Kidney (tissue), 13 donors: ENCODE measurements at regions not wholly inside any gene's neighbourhood (a gene's known extent, or its start where the extent isn't known, plus 50 kb on each side); places are given as distances from the start of the nearest gene placed in this dataset.

ENCODE experiments used
- DNase-seq, 5 donors: peaks; one replicate each; pipeline ENCODE4 v3.0.0-alpha.2; 2013 to 2020
- FAIRE-seq: peaks from 2 replicates; lab custom pipeline; 2012; peaks lifted over from hg19 to GRCh38; lab: Jason Lieb, UNC
- H3K27ac ChIP-seq, 2 donors: one replicate each; pipeline ENCODE4 v1.7.0; 2013; ENCODE audit warnings: low read depth in 2 of 2, low read length in 2 of 2, inconsistent platforms in 1 of 2
- H3K27me3 ChIP-seq: one replicate; pipeline ENCODE4 v1.7.1; 2013; ENCODE audit warnings: low read length, inconsistent platforms; ENCODE audit not compliant: control insufficient read depth, insufficient read depth
- H3K36me3 ChIP-seq, 3 donors: one replicate each; pipeline versions ENCODE4 v1.7.0 to v1.7.1; 2013; ENCODE audit warnings: low read length in 3 of 3, control low read depth in 1 of 3, inconsistent platforms in 1 of 3; ENCODE audit not compliant: insufficient read depth in 3 of 3, control insufficient read depth in 2 of 3
- H3K4me1 ChIP-seq, 3 donors: one replicate each; pipeline versions ENCODE4 v1.7.0 to v1.7.1; 2013; ENCODE audit warnings: low read length in 3 of 3, inconsistent platforms in 1 of 3, low read depth in 1 of 3; ENCODE audit not compliant: control insufficient read depth in 2 of 3, insufficient read depth in 2 of 3
- H3K4me3 ChIP-seq, 3 donors: one replicate each; pipeline versions ENCODE4 v1.7.0 to v1.8.1; 2013; ENCODE audit warnings: low read length in 3 of 3, control low read depth in 1 of 3, inconsistent platforms in 1 of 3
- H3K9ac ChIP-seq, 3 donors: one replicate each; pipeline versions ENCODE4 v1.7.0 to v1.7.1; 2013; ENCODE audit warnings: low read length in 3 of 3, control low read depth in 1 of 3, inconsistent platforms in 1 of 3
- H3K9me3 ChIP-seq, 3 donors: one replicate each; pipeline versions ENCODE4 v1.7.0 to v1.7.1; 2013; ENCODE audit warnings: low read length in 3 of 3, control low read depth in 1 of 3, inconsistent platforms in 1 of 3; ENCODE audit not compliant: control insufficient read depth in 2 of 3, insufficient read depth in 1 of 3
- CTCF ChIP-seq: IDR thresholded peaks from 3 replicates; pipeline ENCODE4 v1.5.1; 2012; ENCODE audit warnings: mild to moderate bottlenecking, moderate library complexity, borderline replicate concordance; ENCODE audit not compliant: insufficient read depth; ENCODE audit errors: extremely low read depth
- intact Hi-C: fragments of 100-400 bp; cut with DNase I; formaldehyde crosslinking; loops from one replicate; pipeline ENCODE4 v1.11.1; 2022
- donor health status: control.
- donor health status: control.
- donor health status: control.
- donor health status: control.
- donor health status: control.
- donor health status: DM: yes; HTN: yes; CAD: no.
- donor health status: Normal renal cell carcinoma (clear cell type).

GRCh38 chr10:131746241-131746711, 154.5 kb upstream of the PPP2R2D start:
- intact Hi-C loops: no loop called here
- DNase-seq (peak in 2 of 5 donors; percentile 63), FAIRE-seq (no peak)
- no peaks in the 10 kb centered on the region for H3K9me3 ChIP-seq
- no peaks in the 10 kb centered on the region for H3K36me3 ChIP-seq
- no peak overlapping the region for H3K27ac ChIP-seq
- H3K4me1 ChIP-seq: peaks cover 0 to 4% (median 3%) of the 10 kb centered on the region in 3 donors
- no peak for TF ChIP-seq CTCF
- no peak overlapping the region for H3K9ac ChIP-seq
- H3K27me3 ChIP-seq: no peaks in the 10 kb centered on the region
- H3K4me3 ChIP-seq: no peak overlapping the region

GRCh38 chr10:131746785-131747184, 154.0 kb upstream of the PPP2R2D start:
- Histone ChIP-seq H3K27ac (no peak overlapping the region), H3K36me3 (no peaks in the 10 kb centered on the region), H3K9ac (no peak overlapping the region), H3K9me3 (no peaks in the 10 kb centered on the region), H3K27me3 (no peaks in the 10 kb centered on the region), H3K4me1 (peaks cover 0 to 4% (median 3%) of the 10 kb centered on the region in 3 donors), H3K4me3 (no peak overlapping the region)
- DNase-seq (peak in 4 of 5 donors; percentile 43 to 74 (median 60)), FAIRE-seq (no peak)
- no peak for TF ChIP-seq CTCF
- intact Hi-C loops: no loop called here

- H3K4me1 ChIP-seq: peaks cover 0 to 4% (median 3%) of the 10 kb centered on the region in 3 donors
- no peaks in the 10 kb centered on the region for H3K9me3 ChIP-seq
- DNase-seq: no peak
- H3K36me3 ChIP-seq: no peaks in the 10 kb centered on the region
- H3K4me3 ChIP-seq: no peak overlapping the region
- no peak overlapping the region for H3K9ac ChIP-seq
- no peaks in the 10 kb centered on the region for H3K27me3 ChIP-seq
- TF ChIP-seq CTCF: no peak
- H3K27ac ChIP-seq: no peak overlapping the region
- FAIRE-seq: no peak
- intact Hi-C loops: no loop called here
These were observed 153.6 kb upstream of the PPP2R2D start for GRCh38 chr10:131747251-131747650.

- intact Hi-C loops: no loop called here
- Histone ChIP-seq H3K27ac (no peak overlapping the region), H3K4me3 (no peak overlapping the region), H3K4me1 (peaks cover 0 to 4% (median 3%) of the 10 kb centered on the region in 3 donors), H3K9me3 (no peaks in the 10 kb centered on the region), H3K9ac (no peak overlapping the region), H3K27me3 (no peaks in the 10 kb centered on the region), H3K36me3 (no peaks in the 10 kb centered on the region)
- FAIRE-seq (no peak), DNase-seq (peak in 1 of 5 donors; percentile 48)
- no peak for TF ChIP-seq CTCF
These were observed 153.0 kb upstream of the PPP2R2D start for GRCh38 chr10:131747791-131748190.
